ENCODE measurements at regions not wholly inside any gene's neighbourhood (a gene's known extent, or its start where the extent isn't known, plus 50 kb on each side); places are given as distances from the start of the nearest gene placed in this dataset.

GRCh38 chr1:226494092-226494609 is 54.4 kb upstream of the STUM start:
- no peak overlapping the region for H3K4me3 Mint-ChIP-seq (ENCODE audit: unreplicated experiment)
- no peaks in the 10 kb centered on the region for H3K36me3 Mint-ChIP-seq (ENCODE audit: low read depth)
- H3K4me1 Mint-ChIP-seq (ENCODE audit: low read depth), result no peaks in the 10 kb centered on the region
- no peak for TF ChIP-seq CTCF (IDR thresholded peaks at IDR 0.05)
- no peak for DNase-seq (ENCODE audit: low spot score)
- H3K27me3 Mint-ChIP-seq (ENCODE audit: low read depth), result peaks cover 32% of the 10 kb centered on the region
- H3K27ac Mint-ChIP-seq (ENCODE audit: unreplicated experiment), result no peak overlapping the region
- no peaks in the 10 kb centered on the region for H3K9me3 Mint-ChIP-seq (ENCODE audit: low read depth)

GRCh38 chr1:226495716-226496115 is 52.8 kb upstream of the STUM start:
- no peak for DNase-seq (ENCODE audit: low spot score)
- Mint-ChIP-seq H3K36me3 (ENCODE audit: low read depth) (no peaks in the 10 kb centered on the region), H3K27me3 (ENCODE audit: low read depth) (peaks cover 36% of the 10 kb centered on the region)

GRCh38 chr1:226496453-226497015 is 52.0 kb upstream of the STUM start:
- Mint-ChIP-seq H3K36me3 (ENCODE audit: low read depth) (no peaks in the 10 kb centered on the region), H3K4me3 (ENCODE audit: unreplicated experiment) (no peak overlapping the region), H3K9me3 (ENCODE audit: low read depth) (no peaks in the 10 kb centered on the region), H3K27ac (ENCODE audit: unreplicated experiment) (no peak overlapping the region), H3K4me1 (ENCODE audit: low read depth) (no peaks in the 10 kb centered on the region), H3K27me3 (ENCODE audit: low read depth) (peaks cover 43% of the 10 kb centered on the region)
- DNase-seq (ENCODE audit: low spot score), result no peak
- TF ChIP-seq CTCF (IDR thresholded peaks at IDR 0.05), result no peak

More at GRCh38 chr1:226495716-226496115, 52.8 kb upstream of the STUM start:
- H3K9me3 Mint-ChIP-seq (ENCODE audit: low read depth), result no peaks in the 10 kb centered on the region
- no peak overlapping the region for H3K27ac Mint-ChIP-seq (ENCODE audit: unreplicated experiment)
- H3K4me1 Mint-ChIP-seq (ENCODE audit: low read depth), result no peaks in the 10 kb centered on the region
- no peak for TF ChIP-seq CTCF (IDR thresholded peaks at IDR 0.05)
- H3K4me3 Mint-ChIP-seq (ENCODE audit: unreplicated experiment), result no peak overlapping the region

GRCh38 chr1:226497276-226497833 is 51.2 kb upstream of the STUM start:
- Mint-ChIP-seq H3K4me3 (ENCODE audit: unreplicated experiment) (no peak overlapping the region), H3K4me1 (ENCODE audit: low read depth) (no peaks in the 10 kb centered on the region), H3K9me3 (ENCODE audit: low read depth) (no peaks in the 10 kb centered on the region), H3K36me3 (ENCODE audit: low read depth) (no peaks in the 10 kb centered on the region), H3K27ac (ENCODE audit: unreplicated experiment) (no peak overlapping the region), H3K27me3 (ENCODE audit: low read depth) (peaks cover 50% of the 10 kb centered on the region)
- DNase-seq (ENCODE audit: low spot score), result no peak
- TF ChIP-seq CTCF (IDR thresholded peaks at IDR 0.05), result no peak

- no peaks in the 10 kb centered on the region for H3K4me1 Mint-ChIP-seq (ENCODE audit: low read depth)
- no peak overlapping the region for H3K4me3 Mint-ChIP-seq (ENCODE audit: unreplicated experiment)
- H3K27me3 Mint-ChIP-seq (ENCODE audit: low read depth), result peaks cover 58% of the 10 kb centered on the region
- no peak overlapping the region for H3K27ac Mint-ChIP-seq (ENCODE audit: unreplicated experiment)
- no peak for TF ChIP-seq CTCF (IDR thresholded peaks at IDR 0.05)
- no peaks in the 10 kb centered on the region for H3K9me3 Mint-ChIP-seq (ENCODE audit: low read depth)
- DNase-seq (ENCODE audit: low spot score), result no peak
- peaks cover 2% of the 10 kb centered on the region for H3K36me3 Mint-ChIP-seq (ENCODE audit: low read depth)
Observed at GRCh38 chr1:226497991-226498639, 50.4 kb upstream of the STUM start.
